Spleen (tissue), 11 donors: ENCODE measurements at regions not wholly inside any gene's neighbourhood (a gene's known extent, or its start where the extent isn't known, plus 50 kb on each side); places are given as distances from the start of the nearest gene placed in this dataset.

ENCODE experiments used
- DNase-seq: peaks from one replicate; pipeline ENCODE4 v3.0.0-alpha.2; 2020
- H3K27ac ChIP-seq, 8 donors: fragments of 200-600 bp; sonication (generic) in 7 of 8; 1 replicate in 4 of 8; 2 replicates in 4 of 8; pipeline versions ENCODE4 v1.5.0 to v1.8.0; 2016 to 2021; ENCODE audit warnings: inconsistent platforms in 4 of 8, mild to moderate bottlenecking in 4 of 8, moderate library complexity in 1 of 8
- H3K27me3 ChIP-seq, 7 donors: fragments of 200-600 bp; sonication (generic) in 6 of 7; replicated peaks in 1 of 7; 1 replicate in 4 of 7; 2 replicates in 3 of 7; pipeline versions ENCODE4 v1.5.0 to v1.8.0; 2016 to 2021; ENCODE audit warnings: inconsistent platforms in 3 of 7, mild to moderate bottlenecking in 1 of 7
- H3K36me3 ChIP-seq, 6 donors: fragments of 200-600 bp; sonication (generic) in 5 of 6; 1 replicate in 4 of 6; 2 replicates in 2 of 6; pipeline versions ENCODE4 v1.5.0 to v1.8.0; 2016 to 2021; ENCODE audit warnings: inconsistent platforms in 2 of 6
- H3K4me1 ChIP-seq, 6 donors: fragments of 200-600 bp; sonication (generic) in 5 of 6; 1 replicate in 3 of 6; 2 replicates in 3 of 6; pipeline versions ENCODE4 v1.5.0 to v1.8.0; 2016 to 2021; ENCODE audit warnings: inconsistent platforms in 3 of 6
- H3K4me3 ChIP-seq, 8 donors: fragments of 200-600 bp; sonication (generic) in 7 of 8; 1 replicate in 4 of 8; 2 replicates in 4 of 8; pipeline versions ENCODE4 v1.5.0 to v1.8.0; 2016 to 2021; ENCODE audit warnings: inconsistent platforms in 4 of 8, mild to moderate bottlenecking in 4 of 8, moderate library complexity in 2 of 8
- H3K9me3 ChIP-seq, 8 donors: fragments of 200-600 bp; sonication (generic) in 7 of 8; 1 replicate in 4 of 8; 2 replicates in 4 of 8; pipeline versions ENCODE4 v1.5.0 to v1.8.0; 2016 to 2021; ENCODE audit warnings: inconsistent platforms in 4 of 8
- POLR2A ChIP-seq, 3 donors: fragments of 450-650 bp; IDR thresholded peaks; one replicate each; pipeline ENCODE4 v1.5.1; 2017; ENCODE audit warnings: antibody characterized with exemption in 3 of 3, mild to moderate bottlenecking in 1 of 3
- POLR2AphosphoS5 ChIP-seq, 3 donors: sonication (generic); formaldehyde crosslinking; IDR thresholded peaks; one replicate each; pipeline ENCODE4 v1.5.1; 2017; ENCODE audit warnings: antibody characterized with exemption in 3 of 3
- WGBS, 5 donors: extraction: QIAGEN DNeasy Blood & Tissue Kit in 3 of 5; methylation state at CpG; one replicate each; pipeline versions ENCODE4 v1.1.5 to v1.1.7; 2013 to 2018; 5-methylcytosine and 5-hydroxymethylcytosine counted together
- intact Hi-C: fragments of 100-400 bp; cut with DNase I; formaldehyde crosslinking; loops from one replicate; pipeline ENCODE4 v1.15.0; 2023; ENCODE audit warnings: low total_unique reads
- TF ChIP-seq, protein P1 (sequence below), 11 experiments: fragments of 200-600 bp in 7 of 11; fragments of 450-650 bp in 4 of 11; sonication (generic) in 4 of 11; IDR thresholded peaks in 8 of 11; conservative IDR thresholded peaks in 3 of 11; 1 replicate in 7 of 11; 2 replicates in 4 of 11; pipeline versions ENCODE4 v1.4.0 to v1.8.0; 2016 to 2021; ENCODE audit warnings: antibody characterized with exemption in 11 of 11, inconsistent platforms in 4 of 11, mild to moderate bottlenecking in 1 of 11
- donor health status: healthy with polysubstance abuse.
- donor health status: DM: no; HTN: no; CAD: no; lungs with moderate emphysema.
- donor health status: DM: no; HTN: no; CAD: no.
- donor health status: Bipolar disorder and iron deficiency.
- donor health status: healthy.
- donor health status: DM: no; HTN: no; CAD: no.
- donor health status: DM: yes; HTN: yes; CAD: no.

DNA sequence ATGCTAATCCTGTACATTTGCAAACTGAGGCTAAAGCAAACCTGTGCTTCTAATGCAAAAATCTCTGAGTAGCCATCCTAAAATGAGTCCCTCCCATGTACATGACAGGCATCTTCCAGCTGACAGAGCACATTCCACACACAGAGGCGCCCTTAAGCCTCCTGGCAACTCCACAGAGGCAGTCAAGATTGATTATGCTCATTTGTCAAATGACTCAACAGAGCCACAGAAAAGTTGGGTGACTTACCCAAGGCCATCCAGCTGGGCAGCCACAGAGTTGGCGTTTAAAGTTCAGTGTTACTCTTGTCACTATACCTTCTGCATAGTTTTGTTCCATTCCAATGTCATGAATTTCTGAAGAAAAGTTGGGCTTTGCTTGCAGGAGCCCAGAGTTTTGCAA, 394.6 kb upstream of the FGF13 start:
- no peak for TF ChIP-seq POLR2AphosphoS5 (IDR thresholded peaks at IDR 0.05)
- TF ChIP-seq POLR2A (IDR thresholded peaks at IDR 0.05): no peak
- TF ChIP-seq, protein P1, sequence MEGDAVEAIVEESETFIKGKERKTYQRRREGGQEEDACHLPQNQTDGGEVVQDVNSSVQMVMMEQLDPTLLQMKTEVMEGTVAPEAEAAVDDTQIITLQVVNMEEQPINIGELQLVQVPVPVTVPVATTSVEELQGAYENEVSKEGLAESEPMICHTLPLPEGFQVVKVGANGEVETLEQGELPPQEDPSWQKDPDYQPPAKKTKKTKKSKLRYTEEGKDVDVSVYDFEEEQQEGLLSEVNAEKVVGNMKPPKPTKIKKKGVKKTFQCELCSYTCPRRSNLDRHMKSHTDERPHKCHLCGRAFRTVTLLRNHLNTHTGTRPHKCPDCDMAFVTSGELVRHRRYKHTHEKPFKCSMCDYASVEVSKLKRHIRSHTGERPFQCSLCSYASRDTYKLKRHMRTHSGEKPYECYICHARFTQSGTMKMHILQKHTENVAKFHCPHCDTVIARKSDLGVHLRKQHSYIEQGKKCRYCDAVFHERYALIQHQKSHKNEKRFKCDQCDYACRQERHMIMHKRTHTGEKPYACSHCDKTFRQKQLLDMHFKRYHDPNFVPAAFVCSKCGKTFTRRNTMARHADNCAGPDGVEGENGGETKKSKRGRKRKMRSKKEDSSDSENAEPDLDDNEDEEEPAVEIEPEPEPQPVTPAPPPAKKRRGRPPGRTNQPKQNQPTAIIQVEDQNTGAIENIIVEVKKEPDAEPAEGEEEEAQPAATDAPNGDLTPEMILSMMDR (IDR thresholded peaks at IDR 0.05 in 8 of 11, conservative IDR thresholded peaks at IDR 0.05 in 3 of 11): no peak
- DNase-seq: no peak
- intact Hi-C loops: no loop called here
- no peaks in the 10 kb centered on the region for H3K4me1 ChIP-seq
- H3K27me3 ChIP-seq: no peaks in the 10 kb centered on the region
- no peaks in the 10 kb centered on the region for H3K36me3 ChIP-seq
- no peaks in the 10 kb centered on the region for H3K9me3 ChIP-seq
- no peak overlapping the region for H3K27ac ChIP-seq
- 27 to 73% (median 57%) methylated on average over 1 to 2 of the region's 2 CpGs for WGBS, 5 donors
- H3K4me3 ChIP-seq: no peak overlapping the region

DNA sequence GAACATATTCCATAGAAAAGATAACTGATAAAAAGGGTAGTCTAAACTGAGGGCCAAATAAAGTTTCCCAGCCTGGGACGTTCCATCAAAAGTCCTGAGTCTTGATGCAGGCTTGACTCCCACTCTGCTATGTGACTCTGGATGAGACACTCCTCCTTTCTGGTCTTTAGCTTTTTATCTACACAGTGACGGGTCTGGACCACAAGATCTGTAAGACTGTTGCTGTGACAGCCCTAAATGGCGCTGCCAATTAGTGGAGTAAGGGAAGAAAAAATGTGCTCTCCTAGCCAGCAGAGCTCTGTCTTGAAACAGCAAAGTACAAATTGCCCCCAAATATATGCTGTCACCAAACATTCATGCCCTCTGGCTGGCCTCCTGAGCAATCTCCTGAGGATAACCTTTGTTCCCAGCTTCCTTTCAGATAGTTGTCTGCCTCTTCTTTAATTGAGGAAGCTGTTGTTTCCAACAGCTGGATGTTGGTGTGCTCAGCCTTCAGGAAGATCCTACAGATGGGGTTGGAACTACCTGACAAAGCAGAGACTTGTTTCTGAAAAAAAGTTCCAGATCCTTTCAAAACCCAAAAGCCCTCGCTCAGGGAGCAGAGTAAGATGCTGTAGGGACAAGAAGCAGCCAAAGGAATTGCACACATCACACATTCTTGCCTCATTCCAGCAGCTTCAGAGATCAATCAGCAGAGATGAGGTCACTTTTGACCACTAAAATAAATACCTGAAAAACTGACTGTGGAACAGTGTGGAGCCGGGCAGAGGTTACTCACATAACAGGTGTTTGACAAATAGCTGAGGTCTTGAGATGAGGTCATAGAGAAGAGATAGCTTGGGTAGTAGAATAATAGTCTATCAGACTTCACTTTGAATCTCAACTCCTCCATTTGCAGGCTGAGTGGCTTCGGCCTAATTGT, 383.4 kb upstream of the FGF13 start:
- DNase-seq: no peak
- TF ChIP-seq POLR2AphosphoS5 (IDR thresholded peaks at IDR 0.05) (no peak), POLR2A (IDR thresholded peaks at IDR 0.05) (no peak)
- TF ChIP-seq, protein P1 (IDR thresholded peaks at IDR 0.05 in 8 of 11, conservative IDR thresholded peaks at IDR 0.05 in 3 of 11): no peak
- Histone ChIP-seq H3K27me3 (no peaks in the 10 kb centered on the region), H3K4me3 (no peak overlapping the region), H3K27ac (no peak overlapping the region), H3K9me3 (no peaks in the 10 kb centered on the region), H3K36me3 (no peaks in the 10 kb centered on the region), H3K4me1 (no peaks in the 10 kb centered on the region)
- 66 to 85% (median 79%) methylated on average over 6 of the region's 6 CpGs for WGBS, 5 donors
- intact Hi-C loops: no loop called here

DNA sequence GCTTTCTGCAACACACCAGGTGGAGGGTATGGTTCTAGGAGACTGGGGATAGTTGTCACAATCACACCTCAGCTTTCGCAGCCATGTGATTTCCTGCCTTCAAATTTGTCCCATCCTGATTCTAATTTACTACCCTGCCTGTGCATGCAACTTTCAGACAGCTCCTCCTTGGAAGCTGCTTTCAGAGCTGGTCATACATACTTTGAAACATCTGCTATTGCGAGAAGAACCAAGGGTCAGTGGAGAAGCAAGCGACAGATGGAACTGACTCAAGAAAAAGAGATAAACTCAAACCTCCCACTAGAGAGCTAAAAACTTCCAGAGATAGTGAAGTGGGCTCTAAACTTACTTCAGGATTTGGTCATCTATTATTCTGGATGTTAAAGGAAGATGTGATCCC, 381.7 kb upstream of the FGF13 start:
- no peaks in the 10 kb centered on the region for H3K4me1 ChIP-seq
- 84 to 98% (median 87%) methylated on average over 3 of the region's 3 CpGs for WGBS, 5 donors
- no peak overlapping the region for H3K4me3 ChIP-seq
- TF ChIP-seq POLR2AphosphoS5 (IDR thresholded peaks at IDR 0.05) (no peak), POLR2A (IDR thresholded peaks at IDR 0.05) (no peak)
- TF ChIP-seq, protein P1 (IDR thresholded peaks at IDR 0.05 in 8 of 11, conservative IDR thresholded peaks at IDR 0.05 in 3 of 11): no peak
- intact Hi-C loops: no loop called here
- no peaks in the 10 kb centered on the region for H3K9me3 ChIP-seq
- H3K27me3 ChIP-seq: no peaks in the 10 kb centered on the region
- no peak overlapping the region for H3K27ac ChIP-seq
- no peaks in the 10 kb centered on the region for H3K36me3 ChIP-seq
- no peak for DNase-seq

DNA sequence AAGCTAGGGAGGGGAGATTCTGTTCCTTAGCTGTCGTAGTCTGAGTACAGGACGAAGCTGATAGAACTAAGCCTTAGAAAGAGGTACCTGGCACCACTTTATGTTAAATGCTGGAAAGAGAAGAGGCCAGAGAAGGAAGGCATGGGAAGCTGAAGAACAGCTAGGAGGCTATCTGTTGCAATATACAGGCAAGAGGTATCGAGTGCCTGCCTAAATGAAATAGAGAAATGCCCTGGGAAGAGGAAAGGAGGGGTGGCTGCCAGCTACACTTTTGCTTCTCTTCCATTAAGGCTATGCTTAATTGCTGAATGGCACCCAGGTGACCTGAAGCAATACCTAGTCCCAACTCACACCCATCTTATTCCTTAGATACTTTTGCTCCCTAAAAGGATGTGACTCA, 380.4 kb upstream of the FGF13 start:
- no peaks in the 10 kb centered on the region for H3K27me3 ChIP-seq
- 35 to 91% (median 64%) methylated on average over 3 of the region's 3 CpGs for WGBS, 5 donors
- no peak overlapping the region for H3K27ac ChIP-seq
- no peak for DNase-seq
- H3K36me3 ChIP-seq: no peaks in the 10 kb centered on the region
- H3K4me3 ChIP-seq: no peak overlapping the region
- H3K4me1 ChIP-seq: no peaks in the 10 kb centered on the region
- no peaks in the 10 kb centered on the region for H3K9me3 ChIP-seq
- TF ChIP-seq POLR2AphosphoS5 (IDR thresholded peaks at IDR 0.05) (no peak), POLR2A (IDR thresholded peaks at IDR 0.05) (no peak)
- TF ChIP-seq, protein P1 (IDR thresholded peaks at IDR 0.05 in 8 of 11, conservative IDR thresholded peaks at IDR 0.05 in 3 of 11): no peak
- intact Hi-C loops: no loop called here
